Calu3 (cell line): ENCODE measurements at regions not wholly inside any gene's neighbourhood (a gene's known extent, or its start where the extent isn't known, plus 50 kb on each side); places are given as distances from the start of the nearest gene placed in this dataset.

Source experiments
- BruUV-seq: library from RNA; stranded (reverse); fragments of 400-500 nt; replicated peaks from 2 replicates; lab custom pipeline; 2021; lab: Mats Ljungman, UMichigan
- CTCF ChIA-PET: fragments of 300-600 bp; sonication (Branson Sonifier 250); formaldehyde crosslinking; loops from one replicate; lab custom pipeline; 2022; ENCODE audit warnings: antibody characterized with exemption; lab: Charles Lee
- DNase-seq: peaks from one replicate; pipeline ENCODE4 v3.0.0; 2022
- H3K27ac Mint-ChIP-seq: one replicate; pipeline ENCODE4 v1.8.0; 2022; ENCODE audit warnings: mixed read lengths; ENCODE audit not compliant: unreplicated experiment
- H3K27me3 Mint-ChIP-seq: one replicate; pipeline ENCODE4 v1.8.0; 2022; ENCODE audit warnings: mixed read lengths; ENCODE audit not compliant: unreplicated experiment
- H3K36me3 Mint-ChIP-seq: one replicate; pipeline ENCODE4 v1.8.0; 2022; ENCODE audit warnings: mild to moderate bottlenecking, moderate library complexity, mixed read lengths; ENCODE audit not compliant: insufficient read depth, unreplicated experiment
- H3K4me1 Mint-ChIP-seq: one replicate; pipeline ENCODE4 v1.8.0; 2022; ENCODE audit warnings: mild to moderate bottlenecking, low read depth, mixed read lengths; ENCODE audit not compliant: unreplicated experiment
- H3K4me3 Mint-ChIP-seq: one replicate; pipeline ENCODE4 v1.8.0; 2022; ENCODE audit warnings: mild to moderate bottlenecking, low read depth, moderate library complexity, mixed read lengths; ENCODE audit not compliant: unreplicated experiment
- H3K9me3 Mint-ChIP-seq: one replicate; pipeline ENCODE4 v1.8.0; 2022; ENCODE audit warnings: low read depth, mixed read lengths; ENCODE audit not compliant: unreplicated experiment
- intact Hi-C: fragments of 100-400 bp; cut with micrococcal nuclease; formaldehyde crosslinking; loops from one replicate; pipeline ENCODE4 v1.10.0; 2022; ENCODE audit not compliant: unreplicated experiment
- TF ChIP-seq, protein P1 (sequence below): fragments of 200-600 bp; IDR thresholded peaks from one replicate; pipeline ENCODE4 v1.8.0; 2022; ENCODE audit warnings: antibody characterized with exemption; ENCODE audit not compliant: unreplicated experiment

GRCh38 chr19:33921165-33921564 is 124.5 kb downstream of the KCTD15 start:
- no peaks in the 10 kb centered on the region for H3K9me3 Mint-ChIP-seq
- H3K4me1 Mint-ChIP-seq = no peaks in the 10 kb centered on the region
- intact Hi-C loops = no loop called here
- BruUV-seq = no TSS peak
- CTCF ChIA-PET = no interaction called here
- no peaks in the 10 kb centered on the region for H3K36me3 Mint-ChIP-seq
- H3K27me3 Mint-ChIP-seq = peaks cover 79% of the 10 kb centered on the region
- no peak overlapping the region for H3K27ac Mint-ChIP-seq
- TF ChIP-seq, protein P1, sequence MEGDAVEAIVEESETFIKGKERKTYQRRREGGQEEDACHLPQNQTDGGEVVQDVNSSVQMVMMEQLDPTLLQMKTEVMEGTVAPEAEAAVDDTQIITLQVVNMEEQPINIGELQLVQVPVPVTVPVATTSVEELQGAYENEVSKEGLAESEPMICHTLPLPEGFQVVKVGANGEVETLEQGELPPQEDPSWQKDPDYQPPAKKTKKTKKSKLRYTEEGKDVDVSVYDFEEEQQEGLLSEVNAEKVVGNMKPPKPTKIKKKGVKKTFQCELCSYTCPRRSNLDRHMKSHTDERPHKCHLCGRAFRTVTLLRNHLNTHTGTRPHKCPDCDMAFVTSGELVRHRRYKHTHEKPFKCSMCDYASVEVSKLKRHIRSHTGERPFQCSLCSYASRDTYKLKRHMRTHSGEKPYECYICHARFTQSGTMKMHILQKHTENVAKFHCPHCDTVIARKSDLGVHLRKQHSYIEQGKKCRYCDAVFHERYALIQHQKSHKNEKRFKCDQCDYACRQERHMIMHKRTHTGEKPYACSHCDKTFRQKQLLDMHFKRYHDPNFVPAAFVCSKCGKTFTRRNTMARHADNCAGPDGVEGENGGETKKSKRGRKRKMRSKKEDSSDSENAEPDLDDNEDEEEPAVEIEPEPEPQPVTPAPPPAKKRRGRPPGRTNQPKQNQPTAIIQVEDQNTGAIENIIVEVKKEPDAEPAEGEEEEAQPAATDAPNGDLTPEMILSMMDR = no peak
- no peak overlapping the region for H3K4me3 Mint-ChIP-seq
- DNase-seq = no peak

DNA sequence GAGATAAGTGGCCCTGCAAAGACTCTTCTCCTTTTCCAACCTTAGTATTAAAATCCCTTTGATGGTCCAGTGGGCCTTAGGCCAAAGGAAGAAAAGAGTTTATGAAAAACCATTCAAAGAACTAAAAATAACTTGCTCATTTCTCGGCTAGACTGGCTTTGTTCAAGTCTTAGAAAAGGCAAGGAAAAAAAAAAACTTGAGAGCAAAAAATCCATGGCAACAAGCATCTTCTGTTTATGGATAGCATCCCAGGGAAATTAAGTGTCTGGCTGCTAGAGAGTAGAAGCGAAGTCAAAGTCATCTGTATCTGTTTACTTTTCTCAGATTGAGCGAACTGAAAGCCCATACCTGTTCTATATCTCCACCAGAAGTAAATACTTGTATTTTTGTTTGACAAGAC is 129.6 kb downstream of the KCTD15 start:
- Mint-ChIP-seq H3K36me3 (no peaks in the 10 kb centered on the region), H3K4me3 (no peak overlapping the region), H3K4me1 (no peaks in the 10 kb centered on the region), H3K27ac (no peak overlapping the region), H3K27me3 (peaks cover 87% of the 10 kb centered on the region), H3K9me3 (no peaks in the 10 kb centered on the region)
- CTCF ChIA-PET = no interaction called here
- no peak for DNase-seq
- intact Hi-C loops = no loop called here
- BruUV-seq = no TSS peak
- TF ChIP-seq, protein P1 = no peak

- CTCF ChIA-PET = no interaction called here
- Mint-ChIP-seq H3K36me3 (no peaks in the 10 kb centered on the region), H3K4me3 (no peak overlapping the region), H3K4me1 (no peaks in the 10 kb centered on the region), H3K27me3 (peaks cover 97% of the 10 kb centered on the region), H3K27ac (no peak overlapping the region), H3K9me3 (no peaks in the 10 kb centered on the region)
- DNase-seq = no peak
- no TSS peak for BruUV-seq
- TF ChIP-seq, protein P1 = no peak
- intact Hi-C loops = no loop called here
Observed at GRCh38 chr19:33927789-33928457, 131.3 kb downstream of the KCTD15 start.

- Mint-ChIP-seq H3K27ac (no peak overlapping the region), H3K9me3 (no peaks in the 10 kb centered on the region), H3K36me3 (no peaks in the 10 kb centered on the region), H3K4me3 (no peak overlapping the region), H3K27me3 (peaks cover 97% of the 10 kb centered on the region), H3K4me1 (no peaks in the 10 kb centered on the region)
- TF ChIP-seq, protein P1 = no peak
- DNase-seq = no peak
- BruUV-seq = no TSS peak
- intact Hi-C loops = no loop called here
- CTCF ChIA-PET = no interaction called here
Observed at GRCh38 chr19:33928458-33928950, 131.8 kb downstream of the KCTD15 start.
